ENCODE measurements at regions not wholly inside any gene's neighbourhood (a gene's known extent, or its start where the extent isn't known, plus 50 kb on each side); places are given as distances from the start of the nearest gene placed in this dataset.

GRCh38 chr9:126116351-126117157 is 210.1 kb upstream of the MVB12B start:
- TF ChIP-seq CTCF (IDR thresholded peaks at IDR 0.05; ENCODE audit: poor library complexity, severe bottlenecking) (no peak), POLR2AphosphoS5 (IDR thresholded peaks at IDR 0.05) (no peak), EZH2 (IDR thresholded peaks at IDR 0.05; ENCODE audit: borderline replicate concordance, insufficient read depth, low read length, poor library complexity, severe bottlenecking) (no peak), TAF1 (IDR thresholded peaks at IDR 0.05; ENCODE audit: low read depth) (no peak), SMC3 (conservative IDR thresholded peaks at IDR 0.05; ENCODE audit: poor library complexity) (no peak), RAD21 (conservative IDR thresholded peaks at IDR 0.05) (no peak), REST (IDR thresholded peaks at IDR 0.05; ENCODE audit: borderline replicate concordance) (no peak)
